ENCODE measurements at regions not wholly inside any gene's neighbourhood (a gene's known extent, or its start where the extent isn't known, plus 50 kb on each side); places are given as distances from the start of the nearest gene placed in this dataset.

- TF ChIP-seq CTCF (IDR thresholded peaks at IDR 0.05) (no peak), POLR2A (IDR thresholded peaks at IDR 0.05) (no peak)
Observed at GRCh38 chr1:5507340-5507739, 484.9 kb downstream of the NPHP4 start.

Data from heart left ventricle (tissue), 13 donors.